WTC11 (cell line): ENCODE measurements at regions not wholly inside any gene's neighbourhood (a gene's known extent, or its start where the extent isn't known, plus 50 kb on each side); places are given as distances from the start of the nearest gene placed in this dataset.

Experiments
- ATAC-seq: fragments of 200-7000 bp; cut with Tn5 transposase; 2 replicates; pipeline ENCODE4 v1.10.0; 2021; ENCODE audit warnings: mild to moderate bottlenecking, moderate library complexity
- CTCF ChIA-PET: fragments of 300-600 bp; sonication (Branson Sonifier 250); formaldehyde crosslinking; loops from one replicate; lab custom pipeline; 2021; ENCODE audit warnings: antibody characterized with exemption; lab: Charles Lee
- POLR2A ChIA-PET: fragments of 350-600 bp; sonication (Branson Sonifier 250); formaldehyde crosslinking; loops from one replicate; lab custom pipeline; 2021; ENCODE audit warnings: antibody characterized with exemption; lab: Charles Lee
- DNase-seq: peaks from one replicate; pipeline ENCODE4 v3.0.0; 2021; ENCODE audit warnings: low spot score
- H3K27ac Mint-ChIP-seq: 2 replicates; pipeline ENCODE4 v1.8.0; 2021; ENCODE audit warnings: mixed read lengths
- H3K27me3 Mint-ChIP-seq: 2 replicates; pipeline ENCODE4 v1.8.0; 2021; ENCODE audit warnings: low read depth, mild to moderate bottlenecking, moderate library complexity, mixed read lengths
- H3K36me3 Mint-ChIP-seq: 2 replicates; pipeline ENCODE4 v1.8.0; 2021; ENCODE audit warnings: mixed read lengths
- H3K4me1 Mint-ChIP-seq: 2 replicates; pipeline ENCODE4 v1.8.0; 2022; ENCODE audit warnings: mixed read lengths
- H3K4me3 Mint-ChIP-seq: 2 replicates; pipeline ENCODE4 v1.8.0; 2021; ENCODE audit warnings: mild to moderate bottlenecking, moderate library complexity, mixed read lengths
- H3K9me3 Mint-ChIP-seq: 2 replicates; pipeline ENCODE4 v1.8.0; 2021; ENCODE audit warnings: mixed read lengths
- ELF4 ChIP-seq: sonication (generic); formaldehyde crosslinking; IDR thresholded peaks from 2 replicates; pipeline ENCODE4 v1.8.1; 2022; ENCODE audit warnings: low read depth, mild to moderate bottlenecking, moderate library complexity, missing genetic modification reagents
- EMX1 ChIP-seq: fragments of 250-450 bp; sonication (Bioruptor Pico); IDR thresholded peaks from 2 replicates; pipeline ENCODE4 v1.8.0; 2021; ENCODE audit warnings: mild to moderate bottlenecking
- ETV6 ChIP-seq: sonication (generic); formaldehyde crosslinking; IDR thresholded peaks from 2 replicates; pipeline ENCODE4 v1.8.1; 2022; ENCODE audit warnings: mild to moderate bottlenecking, missing genetic modification reagents
- FOXJ3 ChIP-seq: sonication (generic); formaldehyde crosslinking; IDR thresholded peaks from 2 replicates; pipeline ENCODE4 v1.9.0; 2021; ENCODE audit warnings: missing genetic modification reagents, mild to moderate bottlenecking, borderline replicate concordance
- FOXK1 ChIP-seq: sonication (generic); formaldehyde crosslinking; IDR thresholded peaks from 2 replicates; pipeline ENCODE4 v1.8.0; 2022; ENCODE audit warnings: mild to moderate bottlenecking, moderate library complexity, missing genetic modification reagents
- GTF2I ChIP-seq: fragments of 250-450 bp; sonication (Bioruptor Pico); conservative IDR thresholded peaks from 2 replicates; pipeline ENCODE4 v1.4.0; 2021; ENCODE audit warnings: mild to moderate bottlenecking
- JAZF1 ChIP-seq: fragments of 250-450 bp; sonication (Bioruptor Pico); IDR thresholded peaks from 2 replicates; pipeline ENCODE4 v1.9.0; 2021; ENCODE audit warnings: moderate library complexity, mild to moderate bottlenecking, inconsistent platforms
- JUN ChIP-seq: sonication (generic); formaldehyde crosslinking; IDR thresholded peaks from 2 replicates; pipeline ENCODE4 v1.8.0; 2023; ENCODE audit warnings: mild to moderate bottlenecking, missing genetic modification reagents
- MXD4 ChIP-seq: fragments of 250-450 bp; sonication (Bioruptor Pico); IDR thresholded peaks from 2 replicates; pipeline ENCODE4 v1.8.0; 2021; ENCODE audit warnings: mild to moderate bottlenecking, moderate library complexity, borderline replicate concordance
- NR3C1 ChIP-seq: sonication (generic); formaldehyde crosslinking; conservative IDR thresholded peaks from 2 replicates; pipeline ENCODE4 v1.8.1; 2023; ENCODE audit warnings: low read depth, mild to moderate bottlenecking, missing genetic modification reagents
- PRRX2 ChIP-seq: fragments of 250-450 bp; sonication (Bioruptor Pico); IDR thresholded peaks from 2 replicates; pipeline ENCODE4 v1.8.0; 2021; ENCODE audit warnings: mild to moderate bottlenecking
- TEAD4 ChIP-seq: sonication (generic); formaldehyde crosslinking; IDR thresholded peaks from 2 replicates; pipeline ENCODE4 v1.8.0; 2022; ENCODE audit warnings: mild to moderate bottlenecking, missing genetic modification reagents
- TP53 ChIP-seq: sonication (generic); formaldehyde crosslinking; IDR thresholded peaks from 2 replicates; pipeline ENCODE4 v1.8.1; 2023; ENCODE audit warnings: mild to moderate bottlenecking, missing genetic modification reagents
- ZBTB21 ChIP-seq: sonication (generic); formaldehyde crosslinking; IDR thresholded peaks from 2 replicates; pipeline ENCODE4 v1.8.1; 2023; ENCODE audit warnings: mild to moderate bottlenecking, missing genetic modification reagents, borderline replicate concordance
- ZNF121 ChIP-seq: sonication (generic); formaldehyde crosslinking; IDR thresholded peaks from 2 replicates; pipeline ENCODE4 v1.8.0; 2023; ENCODE audit warnings: missing genetic modification reagents
- ZNF423 ChIP-seq: fragments of 250-450 bp; sonication (Bioruptor Pico); IDR thresholded peaks from 2 replicates; pipeline ENCODE4 v2.1.2; 2022; ENCODE audit warnings: mild to moderate bottlenecking, moderate library complexity
- TF ChIP-seq, protein P1 (sequence below): sonication (generic); formaldehyde crosslinking; IDR thresholded peaks from 2 replicates; pipeline ENCODE4 v1.8.1; 2023; ENCODE audit warnings: mild to moderate bottlenecking, moderate library complexity, missing genetic modification reagents
- TF ChIP-seq, protein P2 (sequence below): sonication (generic); formaldehyde crosslinking; IDR thresholded peaks from 2 replicates; pipeline ENCODE4 v1.8.1; 2022; ENCODE audit warnings: mild to moderate bottlenecking, moderate library complexity, missing genetic modification reagents
- TF ChIP-seq, protein P3 (sequence below): fragments of 250-450 bp; sonication (Bioruptor Pico); IDR thresholded peaks from 2 replicates; pipeline ENCODE4 v1.9.0; 2021; ENCODE audit warnings: mild to moderate bottlenecking
- TF ChIP-seq, protein P4 (sequence below): fragments of 250-450 bp; sonication (Bioruptor Pico); IDR thresholded peaks from 2 replicates; pipeline ENCODE4 v1.8.0; 2021; ENCODE audit warnings: mild to moderate bottlenecking
- TF ChIP-seq, protein P5 (sequence below): sonication (generic); formaldehyde crosslinking; IDR thresholded peaks from 2 replicates; pipeline ENCODE4 v1.8.0; 2022; ENCODE audit warnings: mild to moderate bottlenecking, missing genetic modification reagents
- TF ChIP-seq, protein P6 (sequence below): sonication (generic); formaldehyde crosslinking; IDR thresholded peaks from 2 replicates; pipeline ENCODE4 v1.8.1; 2023; ENCODE audit warnings: mild to moderate bottlenecking, missing genetic modification reagents
- TF ChIP-seq, protein P7 (sequence below): fragments of 250-450 bp; sonication (Bioruptor Pico); IDR thresholded peaks from 2 replicates; pipeline ENCODE4 v2.1.2; 2022; ENCODE audit warnings: mild to moderate bottlenecking, moderate library complexity
- TF ChIP-seq, protein P8 (sequence below): sonication (generic); formaldehyde crosslinking; conservative IDR thresholded peaks from 2 replicates; pipeline ENCODE4 v1.8.1; 2022; ENCODE audit warnings: mild to moderate bottlenecking, missing genetic modification reagents
- TF ChIP-seq, protein P9 (sequence below): fragments of 250-450 bp; sonication (Bioruptor Pico); IDR thresholded peaks from 2 replicates; pipeline ENCODE4 v1.9.0; 2021; ENCODE audit warnings: moderate library complexity, mild to moderate bottlenecking, inconsistent platforms, borderline replicate concordance

DNA sequence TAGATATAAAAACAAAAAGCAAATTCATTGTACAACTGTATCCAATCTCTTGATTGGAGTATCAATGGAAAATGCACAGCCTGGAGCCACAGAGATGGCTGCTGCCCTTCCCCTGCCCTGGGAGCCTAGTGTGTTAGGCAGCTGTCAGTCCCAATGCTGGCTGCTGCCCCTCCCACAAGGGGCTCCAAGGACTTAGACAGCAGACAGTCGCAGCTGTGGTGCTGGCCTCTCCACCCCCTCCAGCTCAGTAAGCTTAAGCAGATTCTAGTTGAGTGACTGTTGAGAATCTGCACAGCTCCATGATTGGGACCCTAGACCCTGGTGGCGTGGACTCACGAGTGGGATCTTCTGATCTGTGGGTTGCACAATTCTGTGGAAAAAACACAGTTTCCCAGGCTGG, 1511.2 kb downstream of the FAM181B start (continued):
- TF ChIP-seq, protein P1, sequence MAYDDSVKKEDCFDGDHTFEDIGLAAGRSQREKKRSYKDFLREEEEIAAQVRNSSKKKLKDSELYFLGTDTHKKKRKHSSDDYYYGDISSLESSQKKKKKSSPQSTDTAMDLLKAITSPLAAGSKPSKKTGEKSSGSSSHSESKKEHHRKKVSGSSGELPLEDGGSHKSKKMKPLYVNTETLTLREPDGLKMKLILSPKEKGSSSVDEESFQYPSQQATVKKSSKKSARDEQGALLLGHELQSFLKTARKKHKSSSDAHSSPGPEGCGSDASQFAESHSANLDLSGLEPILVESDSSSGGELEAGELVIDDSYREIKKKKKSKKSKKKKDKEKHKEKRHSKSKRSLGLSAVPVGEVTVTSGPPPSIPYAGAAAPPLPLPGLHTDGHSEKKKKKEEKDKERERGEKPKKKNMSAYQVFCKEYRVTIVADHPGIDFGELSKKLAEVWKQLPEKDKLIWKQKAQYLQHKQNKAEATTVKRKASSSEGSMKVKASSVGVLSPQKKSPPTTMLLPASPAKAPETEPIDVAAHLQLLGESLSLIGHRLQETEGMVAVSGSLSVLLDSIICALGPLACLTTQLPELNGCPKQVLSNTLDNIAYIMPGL = no peak
- TF ChIP-seq TEAD4 = no peak
- TF ChIP-seq, protein P2, sequence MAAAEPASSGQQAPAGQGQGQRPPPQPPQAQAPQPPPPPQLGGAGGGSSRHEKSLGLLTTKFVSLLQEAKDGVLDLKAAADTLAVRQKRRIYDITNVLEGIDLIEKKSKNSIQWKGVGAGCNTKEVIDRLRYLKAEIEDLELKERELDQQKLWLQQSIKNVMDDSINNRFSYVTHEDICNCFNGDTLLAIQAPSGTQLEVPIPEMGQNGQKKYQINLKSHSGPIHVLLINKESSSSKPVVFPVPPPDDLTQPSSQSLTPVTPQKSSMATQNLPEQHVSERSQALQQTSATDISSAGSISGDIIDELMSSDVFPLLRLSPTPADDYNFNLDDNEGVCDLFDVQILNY (CRISPR knock-in tag) = no peak
- TF ChIP-seq ZNF121 (CRISPR knock-in tag) = no peak
- TF ChIP-seq FOXJ3 (CRISPR knock-in tag) = no peak
- no peak for TF ChIP-seq MXD4 (CRISPR knock-in tag)
- no peak for TF ChIP-seq JUN
- TF ChIP-seq JAZF1 (CRISPR knock-in tag) = no peak
- TF ChIP-seq, protein P3, sequence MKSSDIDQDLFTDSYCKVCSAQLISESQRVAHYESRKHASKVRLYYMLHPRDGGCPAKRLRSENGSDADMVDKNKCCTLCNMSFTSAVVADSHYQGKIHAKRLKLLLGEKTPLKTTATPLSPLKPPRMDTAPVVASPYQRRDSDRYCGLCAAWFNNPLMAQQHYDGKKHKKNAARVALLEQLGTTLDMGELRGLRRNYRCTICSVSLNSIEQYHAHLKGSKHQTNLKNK (CRISPR knock-in tag) = no peak
- TF ChIP-seq PRRX2 = no peak
- TF ChIP-seq, all 79 proteins: peak for 0

DNA sequence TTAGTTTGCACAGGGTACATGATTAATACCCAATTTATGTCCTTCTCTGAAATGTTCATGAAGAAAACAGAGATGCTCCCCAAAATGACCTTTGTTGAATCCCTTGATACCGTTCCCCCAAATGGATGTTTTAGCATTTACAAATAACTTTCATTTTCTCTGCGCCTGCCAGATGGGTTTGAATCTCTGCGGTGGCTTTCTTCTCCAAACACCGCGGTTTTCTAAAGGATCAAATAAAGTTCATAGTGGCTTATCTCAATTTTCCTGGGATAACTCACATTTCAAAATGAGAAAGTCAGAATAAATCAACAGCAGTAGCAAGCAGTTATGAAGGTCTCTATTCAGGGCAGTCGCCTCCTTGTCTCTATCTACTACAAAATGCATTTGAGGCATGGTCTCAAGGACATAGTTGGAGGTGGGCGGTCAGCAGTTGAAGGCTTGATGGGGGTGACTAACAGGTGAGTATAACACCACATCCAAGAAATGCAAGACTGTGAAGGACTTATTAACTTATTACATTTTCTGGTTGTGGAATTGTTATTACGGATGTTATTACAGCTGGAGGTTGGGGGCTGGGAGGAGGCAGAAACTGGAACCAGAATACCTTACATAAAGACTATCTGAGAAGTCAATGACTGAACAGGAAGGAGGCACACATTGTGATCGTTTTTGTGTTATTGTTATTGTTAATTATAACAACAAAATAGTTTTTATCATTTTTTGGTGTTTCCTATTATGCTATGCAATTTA, 1513.3 kb downstream of the FAM181B start:
- Mint-ChIP-seq H3K4me1 (no peaks in the 10 kb centered on the region), H3K4me3 (no peak overlapping the region), H3K36me3 (no peaks in the 10 kb centered on the region), H3K27me3 (no peaks in the 10 kb centered on the region), H3K9me3 (no peaks in the 10 kb centered on the region), H3K27ac (no peak overlapping the region)
- POLR2A ChIA-PET = no interaction called here
- ATAC-seq = no peak
- CTCF ChIA-PET = no interaction called here
- no peak for DNase-seq
- TF ChIP-seq, protein P4, sequence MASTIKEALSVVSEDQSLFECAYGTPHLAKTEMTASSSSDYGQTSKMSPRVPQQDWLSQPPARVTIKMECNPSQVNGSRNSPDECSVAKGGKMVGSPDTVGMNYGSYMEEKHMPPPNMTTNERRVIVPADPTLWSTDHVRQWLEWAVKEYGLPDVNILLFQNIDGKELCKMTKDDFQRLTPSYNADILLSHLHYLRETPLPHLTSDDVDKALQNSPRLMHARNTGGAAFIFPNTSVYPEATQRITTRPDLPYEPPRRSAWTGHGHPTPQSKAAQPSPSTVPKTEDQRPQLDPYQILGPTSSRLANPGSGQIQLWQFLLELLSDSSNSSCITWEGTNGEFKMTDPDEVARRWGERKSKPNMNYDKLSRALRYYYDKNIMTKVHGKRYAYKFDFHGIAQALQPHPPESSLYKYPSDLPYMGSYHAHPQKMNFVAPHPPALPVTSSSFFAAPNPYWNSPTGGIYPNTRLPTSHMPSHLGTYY (CRISPR knock-in tag) = no peak
- TF ChIP-seq EMX1 (CRISPR knock-in tag) (no peak), FOXK1 (no peak), GTF2I (no peak), ETV6 (CRISPR knock-in tag) (no peak), ELF4 (CRISPR knock-in tag) (no peak), ZNF423 (CRISPR knock-in tag) (no peak), ZBTB21 (CRISPR knock-in tag) (no peak), NR3C1 (CRISPR knock-in tag) (no peak), ZNF121 (CRISPR knock-in tag) (no peak), TP53 (no peak)
- TF ChIP-seq, protein P5, sequence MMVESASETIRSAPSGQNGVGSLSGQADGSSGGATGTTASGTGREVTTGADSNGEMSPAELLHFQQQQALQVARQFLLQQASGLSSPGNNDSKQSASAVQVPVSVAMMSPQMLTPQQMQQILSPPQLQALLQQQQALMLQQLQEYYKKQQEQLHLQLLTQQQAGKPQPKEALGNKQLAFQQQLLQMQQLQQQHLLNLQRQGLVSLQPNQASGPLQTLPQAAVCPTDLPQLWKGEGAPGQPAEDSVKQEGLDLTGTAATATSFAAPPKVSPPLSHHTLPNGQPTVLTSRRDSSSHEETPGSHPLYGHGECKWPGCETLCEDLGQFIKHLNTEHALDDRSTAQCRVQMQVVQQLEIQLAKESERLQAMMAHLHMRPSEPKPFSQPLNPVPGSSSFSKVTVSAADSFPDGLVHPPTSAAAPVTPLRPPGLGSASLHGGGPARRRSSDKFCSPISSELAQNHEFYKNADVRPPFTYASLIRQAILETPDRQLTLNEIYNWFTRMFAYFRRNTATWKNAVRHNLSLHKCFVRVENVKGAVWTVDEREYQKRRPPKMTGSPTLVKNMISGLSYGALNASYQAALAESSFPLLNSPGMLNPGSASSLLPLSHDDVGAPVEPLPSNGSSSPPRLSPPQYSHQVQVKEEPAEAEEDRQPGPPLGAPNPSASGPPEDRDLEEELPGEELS (CRISPR knock-in tag) = no peak
- TF ChIP-seq, protein P6, sequence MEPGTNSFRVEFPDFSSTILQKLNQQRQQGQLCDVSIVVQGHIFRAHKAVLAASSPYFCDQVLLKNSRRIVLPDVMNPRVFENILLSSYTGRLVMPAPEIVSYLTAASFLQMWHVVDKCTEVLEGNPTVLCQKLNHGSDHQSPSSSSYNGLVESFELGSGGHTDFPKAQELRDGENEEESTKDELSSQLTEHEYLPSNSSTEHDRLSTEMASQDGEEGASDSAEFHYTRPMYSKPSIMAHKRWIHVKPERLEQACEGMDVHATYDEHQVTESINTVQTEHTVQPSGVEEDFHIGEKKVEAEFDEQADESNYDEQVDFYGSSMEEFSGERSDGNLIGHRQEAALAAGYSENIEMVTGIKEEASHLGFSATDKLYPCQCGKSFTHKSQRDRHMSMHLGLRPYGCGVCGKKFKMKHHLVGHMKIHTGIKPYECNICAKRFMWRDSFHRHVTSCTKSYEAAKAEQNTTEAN (CRISPR knock-in tag) = no peak
- TF ChIP-seq, protein P7, sequence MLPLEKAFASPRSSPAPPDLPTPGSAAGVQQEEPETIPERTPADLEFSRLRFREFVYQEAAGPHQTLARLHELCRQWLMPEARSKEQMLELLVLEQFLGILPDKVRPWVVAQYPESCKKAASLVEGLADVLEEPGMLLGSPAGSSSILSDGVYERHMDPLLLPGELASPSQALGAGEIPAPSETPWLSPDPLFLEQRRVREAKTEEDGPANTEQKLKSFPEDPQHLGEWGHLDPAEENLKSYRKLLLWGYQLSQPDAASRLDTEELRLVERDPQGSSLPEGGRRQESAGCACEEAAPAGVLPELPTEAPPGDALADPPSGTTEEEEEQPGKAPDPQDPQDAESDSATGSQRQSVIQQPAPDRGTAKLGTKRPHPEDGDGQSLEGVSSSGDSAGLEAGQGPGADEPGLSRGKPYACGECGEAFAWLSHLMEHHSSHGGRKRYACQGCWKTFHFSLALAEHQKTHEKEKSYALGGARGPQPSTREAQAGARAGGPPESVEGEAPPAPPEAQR (CRISPR knock-in tag) = no peak
- TF ChIP-seq, protein P8, sequence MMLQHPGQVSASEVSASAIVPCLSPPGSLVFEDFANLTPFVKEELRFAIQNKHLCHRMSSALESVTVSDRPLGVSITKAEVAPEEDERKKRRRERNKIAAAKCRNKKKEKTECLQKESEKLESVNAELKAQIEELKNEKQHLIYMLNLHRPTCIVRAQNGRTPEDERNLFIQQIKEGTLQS (CRISPR knock-in tag) = no peak
- TF ChIP-seq, protein P9, sequence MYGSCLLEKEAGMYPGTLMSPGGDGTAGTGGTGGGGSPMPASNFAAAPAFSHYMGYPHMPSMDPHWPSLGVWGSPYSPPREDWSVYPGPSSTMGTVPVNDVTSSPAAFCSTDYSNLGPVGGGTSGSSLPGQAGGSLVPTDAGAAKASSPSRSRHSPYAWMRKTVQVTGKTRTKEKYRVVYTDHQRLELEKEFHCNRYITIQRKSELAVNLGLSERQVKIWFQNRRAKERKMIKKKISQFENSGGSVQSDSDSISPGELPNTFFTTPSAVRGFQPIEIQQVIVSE (CRISPR knock-in tag) = no peak
